ENCODE measurements at regions not wholly inside any gene's neighbourhood (a gene's known extent, or its start where the extent isn't known, plus 50 kb on each side); places are given as distances from the start of the nearest gene placed in this dataset.

DNA sequence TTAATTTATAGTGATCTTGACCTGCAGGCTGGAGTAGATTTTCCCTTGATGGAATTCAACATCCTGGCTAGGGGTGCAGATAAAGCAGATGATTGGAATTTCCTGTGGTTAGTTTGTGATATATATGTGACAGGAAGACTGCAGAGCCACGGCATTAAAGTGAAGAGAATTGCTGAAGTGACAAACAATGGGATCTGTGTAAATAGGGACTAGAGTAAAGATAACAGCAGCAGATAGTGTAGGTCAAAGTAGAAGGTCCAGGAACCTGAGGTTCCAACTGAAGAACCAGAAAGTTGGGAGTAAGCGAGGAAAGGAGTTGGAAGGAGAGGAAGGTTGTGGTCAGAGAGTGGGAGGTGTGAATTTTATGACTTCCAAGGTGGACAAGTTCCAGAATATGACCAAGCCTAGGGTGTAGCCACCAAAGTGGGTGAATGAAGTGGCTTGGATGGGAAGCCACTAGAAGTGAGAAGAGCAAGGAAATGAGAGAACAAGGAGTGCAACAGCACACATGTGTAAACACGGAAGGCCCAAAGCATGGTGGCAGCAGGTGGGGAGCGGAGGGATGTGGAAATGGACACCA lies 325.0 kb downstream of the RAB28 start:
- POLR2A ChIA-PET (ENCODE audit: unreplicated experiment) = no interaction called here
- Histone ChIP-seq H3K18ac (ENCODE audit: low read depth, low read length) (no peak overlapping the region), H4K91ac (ENCODE audit: insufficient read depth, low read depth, low read length) (no peak overlapping the region), H2BK20ac (ENCODE audit: low read depth, low read length) (no peak overlapping the region), H3K4me3 (ENCODE audit: insufficient read depth, low read depth, low read length) (no peak overlapping the region), H4K20me1 (ENCODE audit: insufficient read depth, low read length) (no peaks in the 10 kb centered on the region), H2AK5ac (ENCODE audit: low read depth, low read length) (no peak overlapping the region), H4K8ac (ENCODE audit: low read depth in 2 of 2, low read length in 2 of 2) (no peak overlapping the region), H3K27ac (ENCODE audit: insufficient read depth, low read length) (no peak overlapping the region), H2AFZ (replicated peaks; ENCODE audit: low read length, poor library complexity) (no peak overlapping the region), H3K4me2 (ENCODE audit: low read depth, low read length) (no peak overlapping the region), H2BK120ac (ENCODE audit: low read depth, low read length) (no peak overlapping the region), H3K4ac (ENCODE audit: low read depth, low read length) (no peak overlapping the region), H2BK5ac (ENCODE audit: low read depth, low read length, poor library complexity, severe bottlenecking) (no peak overlapping the region), H2AK9ac (replicated peaks; ENCODE audit: low read depth, low read length, poor library complexity) (no peak overlapping the region), H3K9ac (ENCODE audit: low read depth, low read length) (no peak overlapping the region), H3K36me3 (ENCODE audit: control insufficient read depth, insufficient read depth, low read length) (no peaks in the 10 kb centered on the region), H2BK15ac (ENCODE audit: low read depth, low read length) (no peak overlapping the region), H3K9me1 (ENCODE audit: insufficient read depth, low read length) (no peaks in the 10 kb centered on the region), H3K4me1 (ENCODE audit: control insufficient read depth, insufficient read depth, low read length) (no peaks in the 10 kb centered on the region), H3K27me3 (ENCODE audit: control insufficient read depth, insufficient read depth, low read length) (no peaks in the 10 kb centered on the region), H3K23ac (ENCODE audit: low read depth, low read length) (no peak overlapping the region), H3K79me1 (ENCODE audit: low read depth in 1 of 2, low read length in 2 of 2) (no peaks in the 10 kb centered on the region), H3K14ac (replicated peaks; ENCODE audit: low read depth, low read length) (no peak overlapping the region), H4K5ac (ENCODE audit: low read depth, low read length) (no peak overlapping the region), H3K56ac (ENCODE audit: extremely low read depth, insufficient read depth, low read length) (no peak overlapping the region), H3K9me3 (ENCODE audit: control insufficient read depth, insufficient read depth, low read length) (peaks cover 9% of the 10 kb centered on the region)
- dilution Hi-C loops (cut with HindIII; ENCODE audit: low sequenced_read_pairs, unreplicated experiment) = no loop called here
- in situ Hi-C loops (cut with MboI; ENCODE audit: low sequenced_read_pairs) = no loop called here
- no peak for DNase-seq
- 36% methylated on average over 4 of the region's 4 CpGs; no CpG with 5 or more reads in 1 of the 2 experiments for WGBS, 2 experiments (ENCODE audit: extremely low coverage in 2 of 2, insufficient read length in 1 of 2)
- no TSS peak for BruUV-seq (replicated peaks)
- intact Hi-C loops (cut with micrococcal nuclease) = no loop called here
- CTCF ChIA-PET = no interaction called here
- TF ChIP-seq NFE2L2 (IDR thresholded peaks at IDR 0.05; ENCODE audit: low read depth, low read length) (no peak), RCOR1 (IDR thresholded peaks at IDR 0.05; ENCODE audit: insufficient replicate concordance, low read length) (no peak), FOS (IDR thresholded peaks at IDR 0.05; ENCODE audit: low read depth, low read length) (no peak), MAFK (IDR thresholded peaks at IDR 0.05; ENCODE audit: low read depth, low read length) (no peak), RAD21 (IDR thresholded peaks at IDR 0.05; ENCODE audit: low read length) (no peak), CTCF (conservative IDR thresholded peaks at IDR 0.05; ENCODE audit: low read depth, low read length) (no peak), RFX5 (IDR thresholded peaks at IDR 0.05; ENCODE audit: low read depth, low read length) (no peak), CHD1 (IDR thresholded peaks at IDR 0.05; ENCODE audit: low read depth, low read length) (no peak), POLR2A (IDR thresholded peaks at IDR 0.05; ENCODE audit: low read depth, low read length) (no peak), CEBPB (IDR thresholded peaks at IDR 0.05; ENCODE audit: low read depth, low read length) (no peak), SMC3 (IDR thresholded peaks at IDR 0.05; ENCODE audit: low read depth, low read length) (no peak)
- TF ChIP-seq, protein P1, sequence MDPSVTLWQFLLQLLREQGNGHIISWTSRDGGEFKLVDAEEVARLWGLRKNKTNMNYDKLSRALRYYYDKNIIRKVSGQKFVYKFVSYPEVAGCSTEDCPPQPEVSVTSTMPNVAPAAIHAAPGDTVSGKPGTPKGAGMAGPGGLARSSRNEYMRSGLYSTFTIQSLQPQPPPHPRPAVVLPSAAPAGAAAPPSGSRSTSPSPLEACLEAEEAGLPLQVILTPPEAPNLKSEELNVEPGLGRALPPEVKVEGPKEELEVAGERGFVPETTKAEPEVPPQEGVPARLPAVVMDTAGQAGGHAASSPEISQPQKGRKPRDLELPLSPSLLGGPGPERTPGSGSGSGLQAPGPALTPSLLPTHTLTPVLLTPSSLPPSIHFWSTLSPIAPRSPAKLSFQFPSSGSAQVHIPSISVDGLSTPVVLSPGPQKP (IDR thresholded peaks at IDR 0.05; ENCODE audit: borderline replicate concordance, low read depth, low read length) = no peak
- TF ChIP-seq, protein P2, sequence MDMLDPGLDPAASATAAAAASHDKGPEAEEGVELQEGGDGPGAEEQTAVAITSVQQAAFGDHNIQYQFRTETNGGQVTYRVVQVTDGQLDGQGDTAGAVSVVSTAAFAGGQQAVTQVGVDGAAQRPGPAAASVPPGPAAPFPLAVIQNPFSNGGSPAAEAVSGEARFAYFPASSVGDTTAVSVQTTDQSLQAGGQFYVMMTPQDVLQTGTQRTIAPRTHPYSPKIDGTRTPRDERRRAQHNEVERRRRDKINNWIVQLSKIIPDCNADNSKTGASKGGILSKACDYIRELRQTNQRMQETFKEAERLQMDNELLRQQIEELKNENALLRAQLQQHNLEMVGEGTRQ (IDR thresholded peaks at IDR 0.05; ENCODE audit: low read depth, low read length) = no peak
- ATAC-seq (ENCODE audit: low read depth) = no peak
